Left kidney (tissue), 1 donor: ENCODE measurements at regions not wholly inside any gene's neighbourhood (a gene's known extent, or its start where the extent isn't known, plus 50 kb on each side); places are given as distances from the start of the nearest gene placed in this dataset.

Experiments
- DNase-seq: peaks from one replicate; pipeline ENCODE4 v3.0.0-alpha.2; 2013

DNA sequence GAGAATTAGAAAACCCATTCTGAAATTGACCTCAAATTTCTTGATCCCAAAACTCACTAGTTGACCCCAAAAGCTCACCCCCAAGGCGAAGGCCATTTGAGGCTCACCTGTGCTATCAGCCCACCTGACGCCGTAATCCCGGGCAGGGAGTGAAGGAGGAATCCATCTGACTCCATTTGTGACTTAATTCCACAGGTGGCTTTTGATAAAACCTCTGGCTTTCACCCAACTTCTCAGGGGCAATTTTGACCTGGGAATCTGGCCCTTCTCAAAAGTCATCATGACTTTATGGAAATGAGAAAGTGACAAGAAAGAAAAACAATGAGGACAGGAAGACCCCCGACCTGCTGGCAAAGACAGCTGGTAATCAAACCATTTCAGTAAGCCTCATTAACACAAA, 86.9 kb upstream of the SALL3 start:
- DNase-seq = no peak

DNA sequence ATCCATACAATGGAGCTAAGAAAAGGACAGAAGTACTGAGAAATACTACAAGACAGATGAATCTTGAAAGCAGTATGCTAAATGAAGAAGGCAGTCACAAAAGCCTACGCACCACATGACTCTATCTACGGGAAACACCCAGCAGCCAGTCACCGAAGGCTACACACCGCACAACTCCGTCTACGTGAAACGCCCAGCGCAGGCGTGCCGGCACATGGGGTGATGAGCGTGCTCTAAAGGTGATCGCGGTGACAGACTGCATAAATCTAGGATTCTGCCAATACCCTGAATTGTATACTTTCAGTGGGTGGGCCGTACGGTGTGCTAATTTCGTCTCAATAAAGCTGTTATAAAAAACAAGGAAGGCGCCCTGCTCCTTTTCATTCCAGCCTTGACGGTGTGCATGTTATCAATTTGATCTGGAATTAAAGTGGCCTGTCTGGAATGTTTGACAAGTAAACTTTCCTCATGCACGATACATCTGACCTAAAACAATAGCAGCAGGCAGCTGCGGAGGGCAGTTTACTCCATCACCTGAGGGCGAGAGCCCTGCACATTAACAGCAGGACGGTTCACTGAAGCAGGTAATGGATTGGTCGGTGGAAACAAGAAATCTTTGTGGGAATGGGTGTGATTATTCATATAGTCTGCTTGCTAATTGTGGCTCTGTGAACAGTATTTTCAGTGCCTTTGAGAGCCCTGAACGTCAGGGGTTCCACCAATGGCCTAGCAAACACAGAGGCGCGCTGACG, 86.2 kb upstream of the SALL3 start:
- DNase-seq = no peak

- no peak for DNase-seq
Observed at GRCh38 chr18:78894033-78894305, 85.6 kb upstream of the SALL3 start.

GRCh38 chr18:78895207-78896001, 84.2 kb upstream of the SALL3 start:
- DNase-seq = no peak

- DNase-seq = no peak
Observed at GRCh38 chr18:78896111-78896905, 83.3 kb upstream of the SALL3 start.

GRCh38 chr18:78898066-78898465, 81.6 kb upstream of the SALL3 start:
- no peak for DNase-seq

GRCh38 chr18:78898635-78899034, 81.0 kb upstream of the SALL3 start:
- DNase-seq = no peak

DNA sequence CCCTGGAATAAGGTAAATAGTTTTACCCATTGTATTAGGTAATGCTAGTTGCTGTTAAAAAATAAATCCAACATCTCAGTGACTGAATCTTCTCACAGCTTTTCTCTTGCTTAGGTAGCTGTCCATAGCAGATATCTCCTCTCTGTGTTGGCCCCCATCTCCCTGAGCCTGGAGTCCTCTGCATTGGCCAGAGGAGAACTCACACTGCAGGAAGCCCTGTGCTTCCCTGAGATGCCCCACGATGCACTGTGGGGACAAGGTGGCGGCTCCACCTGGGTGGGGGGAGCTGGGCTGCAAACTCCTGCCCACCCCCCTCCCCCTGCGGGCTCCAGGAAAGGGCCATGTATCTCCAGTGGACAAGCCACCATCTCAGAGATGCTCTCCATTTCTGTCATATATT, 80.4 kb upstream of the SALL3 start:
- DNase-seq = no peak

DNA sequence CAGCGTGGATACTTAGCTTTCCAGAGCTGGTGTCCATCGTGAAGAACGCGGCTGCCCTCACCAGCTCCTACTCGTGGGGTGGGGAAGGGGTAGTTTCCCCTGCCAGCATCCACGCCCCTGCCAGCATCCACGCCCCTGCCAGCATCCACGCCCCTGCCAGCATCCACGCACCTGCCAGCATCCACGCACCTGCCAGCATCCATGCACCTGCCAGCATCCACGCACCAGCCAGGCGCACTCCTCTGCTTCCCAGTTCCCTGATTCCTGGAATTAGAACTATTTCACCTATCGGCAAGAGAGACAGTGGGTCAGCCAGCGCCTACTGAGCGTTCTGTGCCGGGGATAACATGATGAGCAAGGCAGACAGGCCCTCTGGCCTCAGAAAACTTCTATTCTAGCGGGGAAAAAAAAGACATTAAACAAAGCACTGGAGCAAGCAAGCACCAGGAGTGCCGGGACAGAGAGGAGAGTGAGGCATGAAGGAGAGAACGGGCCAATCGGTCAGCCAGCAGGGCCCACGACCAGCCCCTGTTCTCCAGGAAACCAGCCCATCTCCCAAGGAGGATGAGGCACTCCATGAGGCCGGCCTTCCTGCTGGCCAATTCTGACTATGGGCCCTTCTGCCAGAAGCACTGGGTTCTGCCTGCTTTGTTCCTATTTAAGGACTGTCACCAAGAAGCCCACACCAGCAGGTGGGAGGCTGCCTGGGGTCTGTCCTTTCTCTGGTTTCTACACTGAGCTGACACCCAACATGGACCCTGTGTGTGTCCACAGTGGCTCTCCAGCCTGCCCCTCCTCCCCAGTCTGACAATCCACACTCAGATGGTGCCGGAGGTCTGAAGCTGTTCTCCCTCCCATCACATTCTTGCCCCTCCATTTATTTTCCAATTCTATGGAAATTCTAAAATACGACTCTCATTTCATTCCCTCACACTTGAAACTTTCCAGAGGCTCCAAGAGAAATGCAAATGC, 78.4 kb upstream of the SALL3 start:
- no peak for DNase-seq

DNA sequence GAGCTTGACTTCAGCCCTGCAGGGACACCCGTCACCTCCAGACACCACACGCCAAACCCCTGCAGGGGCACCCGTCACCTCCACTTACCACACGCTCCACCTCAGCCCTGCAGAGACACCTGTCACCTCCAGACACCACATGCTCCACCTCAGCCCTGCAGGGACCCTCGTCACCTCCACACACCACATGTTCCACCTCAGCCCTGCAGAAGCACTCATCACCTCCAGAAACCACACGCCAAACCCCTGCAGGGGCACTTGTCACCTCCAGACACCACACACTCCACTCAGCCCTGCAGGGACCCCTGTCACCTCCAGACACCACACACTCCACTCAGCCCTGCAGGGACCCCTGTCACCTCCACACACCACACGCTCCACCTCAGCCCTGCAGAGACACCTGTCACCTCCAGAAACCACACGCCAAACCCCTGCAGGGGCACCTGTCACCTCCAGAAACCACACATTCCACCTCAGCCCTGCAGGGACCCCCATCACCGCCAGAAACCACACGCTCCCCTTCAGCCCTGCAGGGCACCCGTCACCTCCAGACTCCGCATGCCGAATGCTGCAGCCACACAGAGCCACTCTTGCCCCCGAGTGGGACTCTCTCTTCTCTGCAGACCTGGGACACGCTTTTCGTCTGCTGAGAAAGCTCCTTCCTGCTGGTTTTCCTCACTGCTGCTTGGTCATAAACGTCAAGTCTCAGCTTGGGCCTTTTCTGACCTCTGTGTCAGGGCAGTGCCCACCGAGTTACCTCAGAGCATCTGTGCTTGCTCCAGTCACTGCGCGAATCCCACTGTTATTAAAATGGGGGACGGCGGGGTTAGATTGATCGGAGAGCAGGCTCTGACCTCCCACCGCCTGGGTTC, 77.5 kb upstream of the SALL3 start:
- no peak for DNase-seq

GRCh38 chr18:78902795-78903435, 76.7 kb upstream of the SALL3 start:
- DNase-seq = no peak

DNA sequence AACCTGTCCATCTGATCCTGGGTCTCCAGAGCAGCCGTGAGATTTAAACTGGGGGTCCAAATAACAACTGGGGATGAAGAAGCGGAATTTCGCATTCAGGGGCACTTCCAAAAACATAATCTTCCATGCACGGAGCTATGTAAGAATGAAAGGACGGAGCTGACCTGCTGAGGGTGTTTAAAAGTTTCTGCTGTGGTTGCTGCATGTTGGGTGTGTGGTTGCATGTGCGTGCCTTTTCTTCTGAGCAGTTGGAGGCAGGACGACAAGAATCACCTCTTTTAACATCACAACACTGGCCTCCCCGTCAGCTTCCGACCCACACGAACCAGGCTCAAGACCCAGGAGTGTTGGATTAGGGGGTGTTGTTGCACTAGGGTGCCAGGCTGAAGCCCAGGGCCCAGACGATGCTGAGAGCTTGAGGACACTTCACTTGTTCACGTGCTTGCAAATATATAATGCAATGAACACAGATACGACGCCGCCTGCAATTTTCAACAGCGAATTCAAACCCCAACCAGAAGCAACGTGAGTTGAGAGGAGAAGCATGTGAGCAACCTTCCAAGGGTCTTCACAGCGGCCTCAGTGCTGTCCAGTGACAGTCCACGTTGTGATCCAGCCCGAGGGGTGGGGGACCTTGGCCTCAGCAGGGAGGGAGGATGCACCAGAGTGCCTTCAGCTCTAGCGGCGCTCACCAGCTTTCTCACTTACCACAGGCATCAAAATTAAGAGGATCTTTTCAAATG, 76.0 kb upstream of the SALL3 start:
- no peak for DNase-seq

GRCh38 chr18:78904179-78904531, 75.5 kb upstream of the SALL3 start:
- no peak for DNase-seq

DNA sequence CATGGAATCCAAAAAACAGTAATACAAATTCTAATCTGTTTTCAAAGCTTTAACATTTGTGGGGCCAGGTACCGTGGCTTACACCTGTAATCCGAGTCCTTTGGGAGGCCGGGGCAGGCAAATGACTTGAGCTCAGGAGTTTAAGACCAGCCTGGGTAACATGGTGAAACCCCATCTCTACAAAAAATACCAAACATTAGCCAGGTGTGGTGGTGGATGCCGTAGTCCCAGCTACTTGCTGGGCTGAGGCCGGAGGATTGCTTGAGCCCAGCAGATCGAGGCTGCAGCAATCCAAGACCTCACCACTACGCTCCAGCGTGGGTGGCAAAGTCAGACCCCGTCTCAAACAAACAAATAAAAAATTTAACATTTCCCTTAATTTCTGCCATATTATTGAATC, 74.3 kb upstream of the SALL3 start:
- DNase-seq = no peak

GRCh38 chr18:78906066-78906465, 73.6 kb upstream of the SALL3 start:
- no peak for DNase-seq

DNA sequence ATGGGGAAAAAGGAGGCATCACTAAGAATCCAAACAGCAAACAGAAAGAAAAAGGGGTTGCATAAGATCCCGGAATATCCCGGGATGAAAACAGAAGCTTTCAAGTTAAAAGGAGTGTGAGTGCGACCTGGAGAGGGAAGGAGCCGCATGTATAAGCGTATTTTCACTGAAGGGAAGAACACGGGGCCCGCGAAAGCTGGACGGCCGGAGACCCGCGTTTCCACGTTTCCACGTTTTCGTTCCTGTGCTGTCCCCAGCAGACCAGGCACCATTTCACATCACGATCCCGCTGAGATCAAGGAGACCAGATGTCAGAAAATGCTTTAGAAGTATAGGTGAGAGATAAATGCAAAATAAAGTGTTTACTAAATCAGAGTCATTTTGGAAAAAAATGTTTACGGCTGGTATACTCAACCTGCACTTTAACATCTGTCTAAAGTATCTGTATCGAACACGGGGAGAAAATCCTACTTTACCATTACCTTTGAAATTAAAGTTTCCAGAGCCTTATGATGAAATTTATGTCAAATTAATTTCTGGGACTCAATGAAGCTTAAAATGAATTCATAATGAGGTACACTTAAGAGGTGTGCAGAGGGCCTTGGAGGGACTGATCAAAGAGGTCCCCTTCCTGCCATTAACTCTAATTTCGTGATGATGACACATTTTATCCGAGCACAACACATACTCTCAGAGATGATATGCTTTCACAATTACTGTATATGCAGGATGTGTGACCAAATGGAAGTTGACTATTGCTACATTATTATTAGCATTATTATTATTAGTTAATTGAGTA, 71.0 kb upstream of the SALL3 start:
- DNase-seq = no peak

DNA sequence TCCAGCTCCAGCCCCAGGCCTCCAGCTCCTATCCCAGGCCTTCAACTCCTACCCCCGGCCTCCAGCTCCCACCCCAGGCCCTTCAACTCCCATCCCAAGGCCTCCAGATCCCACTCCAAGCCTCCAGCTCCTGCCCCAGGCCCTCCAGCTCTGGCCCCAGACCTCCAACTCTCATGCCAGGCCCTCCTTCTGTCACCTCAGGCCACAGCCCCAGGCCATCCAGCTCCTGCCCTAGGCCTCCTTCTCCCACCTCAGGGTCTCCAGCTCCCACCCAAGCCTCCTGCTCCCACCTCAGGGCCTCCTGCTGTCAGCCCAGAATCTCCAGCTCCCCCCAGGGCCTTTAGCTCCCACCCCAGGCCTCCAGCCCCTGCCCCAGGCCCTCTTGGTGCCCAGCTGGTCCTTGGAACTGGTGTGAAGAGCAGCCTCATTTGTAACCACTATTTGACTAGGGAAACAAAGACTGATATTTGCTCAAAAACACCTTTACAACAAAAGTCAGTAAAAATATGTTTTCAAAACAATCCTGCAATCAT, 67.8 kb upstream of the SALL3 start:
- DNase-seq = no peak

DNA sequence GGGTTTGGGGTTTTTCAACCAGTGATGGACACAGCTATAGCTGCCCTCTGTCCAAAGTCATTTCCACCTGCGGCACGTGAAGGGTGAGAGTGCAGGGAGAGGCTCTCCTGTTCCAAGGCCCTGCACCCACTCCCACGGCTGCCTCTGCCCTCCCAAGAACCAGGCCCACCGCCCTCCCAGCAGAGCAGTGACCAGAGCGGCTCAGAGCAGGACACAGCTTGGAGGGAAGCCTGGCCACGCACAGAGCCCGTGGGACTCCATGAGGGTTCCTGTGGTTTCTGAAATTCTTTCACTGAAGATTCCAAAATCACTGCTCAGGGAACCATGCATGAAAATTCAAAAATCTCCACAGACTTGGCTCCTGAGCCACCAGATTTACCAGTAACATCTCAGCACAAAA, 67.3 kb upstream of the SALL3 start:
- no peak for DNase-seq

DNA sequence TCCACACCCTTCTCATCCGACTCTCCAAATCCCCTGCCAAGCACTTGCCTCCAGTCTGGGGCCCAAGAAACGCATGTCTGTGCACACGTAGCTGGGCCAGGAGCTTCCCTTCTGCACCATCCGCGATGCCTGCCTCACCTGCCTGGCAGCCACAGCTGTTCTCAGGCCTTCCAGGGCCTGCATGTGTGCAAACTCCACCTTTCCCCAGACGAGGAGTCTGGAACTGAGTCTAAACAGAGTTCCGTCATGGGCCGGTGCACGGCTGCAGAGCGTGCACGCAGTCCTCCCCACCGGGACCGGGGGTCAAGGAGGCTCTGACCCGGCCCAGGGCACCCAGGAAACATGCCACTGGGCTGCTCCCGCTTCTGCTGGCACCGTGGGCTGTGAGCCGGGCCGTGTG, 66.8 kb upstream of the SALL3 start:
- DNase-seq = no peak
